ENCODE measurements at regions not wholly inside any gene's neighbourhood (a gene's known extent, or its start where the extent isn't known, plus 50 kb on each side); places are given as distances from the start of the nearest gene placed in this dataset.

- H3K4me3 ChIP-seq (ENCODE audit: control insufficient read depth, low read depth, low read length): no peak overlapping the region
- DNase-seq (ENCODE audit: low read depth): no peak
Measured at GRCh38 chr9:88313364-88314220, 74.7 kb upstream of the SPIN1 start.

GRCh38 chr9:88312517-88313103 is 75.6 kb upstream of the SPIN1 start:
- no peak for DNase-seq (ENCODE audit: low read depth)
- TF ChIP-seq CTCF (conservative IDR thresholded peaks at IDR 0.05; ENCODE audit: control insufficient read depth, insufficient read depth, low read depth, low read length): no peak
- no peak overlapping the region for H3K4me3 ChIP-seq (ENCODE audit: control insufficient read depth, low read depth, low read length)

More at GRCh38 chr9:88313364-88314220, 74.7 kb upstream of the SPIN1 start:
- no peak for TF ChIP-seq CTCF (conservative IDR thresholded peaks at IDR 0.05; ENCODE audit: control insufficient read depth, insufficient read depth, low read depth, low read length)

- H3K4me3 ChIP-seq (ENCODE audit: control insufficient read depth, low read depth, low read length): no peak overlapping the region
- no peak for DNase-seq (ENCODE audit: low read depth)
- no peak for TF ChIP-seq CTCF (conservative IDR thresholded peaks at IDR 0.05; ENCODE audit: control insufficient read depth, insufficient read depth, low read depth, low read length)
Measured at GRCh38 chr9:88312045-88312444, 76.2 kb upstream of the SPIN1 start.

- no peak overlapping the region for H3K4me3 ChIP-seq (ENCODE audit: control insufficient read depth, low read depth, low read length)
- no peak for DNase-seq (ENCODE audit: low read depth)
- no peak for TF ChIP-seq CTCF (conservative IDR thresholded peaks at IDR 0.05; ENCODE audit: control insufficient read depth, insufficient read depth, low read depth, low read length)
Measured at GRCh38 chr9:88310310-88310980, 77.8 kb upstream of the SPIN1 start.

GRCh38 chr9:88308831-88309560 is 79.2 kb upstream of the SPIN1 start:
- TF ChIP-seq CTCF (conservative IDR thresholded peaks at IDR 0.05; ENCODE audit: control insufficient read depth, insufficient read depth, low read depth, low read length): no peak
- no peak overlapping the region for H3K4me3 ChIP-seq (ENCODE audit: control insufficient read depth, low read depth, low read length)
- DNase-seq (ENCODE audit: low read depth): no peak

- TF ChIP-seq CTCF (conservative IDR thresholded peaks at IDR 0.05; ENCODE audit: control insufficient read depth, insufficient read depth, low read depth, low read length): no peak
- no peak for DNase-seq (ENCODE audit: low read depth)
Measured at GRCh38 chr9:88307136-88307535, 81.1 kb upstream of the SPIN1 start.

More at GRCh38 chr9:88307136-88307535, 81.1 kb upstream of the SPIN1 start:
- no peak overlapping the region for H3K4me3 ChIP-seq (ENCODE audit: control insufficient read depth, low read depth, low read length)

Measured in fibroblast of mammary gland (primary cell).